Upper lobe of left lung (tissue), 4 donors: ENCODE measurements at regions not wholly inside any gene's neighbourhood (a gene's known extent, or its start where the extent isn't known, plus 50 kb on each side); places are given as distances from the start of the nearest gene placed in this dataset.

Experiments used
- small RNA-seq, 4 donors: library from RNA; depleted of rRNA; stranded (forward); fragments of <200 nt; gene quantifications; one replicate each; pipeline ENCODE3, GENCODE V24; 2016

Small RNAs in the stretch of these regions (small RNA-seq; reads per million reads assigned to genes)
- gene RNU6-279P: 0 reads per million in 4 donors
- 0 reads per million in 4 donors for gene RNU6-871P
